HEK293 (cell line): ENCODE measurements at regions not wholly inside any gene's neighbourhood (a gene's known extent, or its start where the extent isn't known, plus 50 kb on each side); places are given as distances from the start of the nearest gene placed in this dataset.

ENCODE experiments used
- CTCF ChIA-PET: fragments of 350-600 bp; formaldehyde crosslinking; extraction: SDS; loops from one replicate; lab custom pipeline; 2021; ENCODE audit warnings: antibody characterized with exemption; lab: Yijun Ruan, JAX
- POLR2A ChIA-PET: fragments of 300-600 bp; formaldehyde crosslinking; extraction: SDS; loops from one replicate; lab custom pipeline; 2020; ENCODE audit warnings: antibody characterized with exemption, inconsistent platforms; lab: Yijun Ruan, JAX
- H3K27ac ChIP-seq: fragments of 200-500 bp; sonication (Bioruptor generic); 2 replicates; pipeline ENCODE4 v1.5.1; 2014; ENCODE audit warnings: low read depth, low read length, control low read depth, inconsistent platforms; ENCODE audit errors: extremely low read depth
- H3K36me3 ChIP-seq, 2 experiments: fragments of 200-500 bp in 1 of 2; sonication (Bioruptor generic) in 1 of 2; 1 replicate in 1 of 2; 2 replicates in 1 of 2; pipeline ENCODE4 v1.5.1; 2014 to 2017; ENCODE audit warnings: inconsistent platforms in 2 of 2, low read length in 2 of 2; ENCODE audit not compliant: control insufficient read depth in 2 of 2, insufficient read depth in 1 of 2
- H3K4me1 ChIP-seq: fragments of 200-500 bp; sonication (Bioruptor generic); 2 replicates; pipeline ENCODE4 v1.5.1; 2014; ENCODE audit warnings: mild to moderate bottlenecking, low read length, inconsistent platforms; ENCODE audit not compliant: control insufficient read depth, insufficient read depth
- H3K4me3 ChIP-seq: 2 replicates; pipeline ENCODE4 v1.5.1; 2011; ENCODE audit warnings: low read depth, mild to moderate bottlenecking, control low read depth, low read length, moderate library complexity
- H3K9me3 ChIP-seq: fragments of 200-500 bp; sonication (Bioruptor generic); 2 replicates; pipeline ENCODE4 v1.5.1; 2014; ENCODE audit warnings: low read depth, low read length, inconsistent platforms; ENCODE audit not compliant: control insufficient read depth, insufficient read depth
- BCL11B ChIP-seq: fragments of 450-650 bp; formaldehyde crosslinking; IDR thresholded peaks from 2 replicates; pipeline ENCODE4 v1.5.1; 2016; ENCODE audit warnings: low read depth, missing biosample characterization, missing genetic modification characterization
- HOXA7 ChIP-seq: sonication (generic); formaldehyde crosslinking; IDR thresholded peaks from 2 replicates; pipeline ENCODE4 v1.8.1; 2022; ENCODE audit warnings: missing genetic modification reagents, borderline replicate concordance
- MZF1 ChIP-seq: fragments of 450-650 bp; formaldehyde crosslinking; IDR thresholded peaks from 2 replicates; pipeline ENCODE4 v1.5.1; 2017; ENCODE audit warnings: missing biosample characterization, missing genetic modification characterization, borderline replicate concordance
- OSR2 ChIP-seq: fragments of 450-650 bp; formaldehyde crosslinking; IDR thresholded peaks from 2 replicates; pipeline ENCODE4 v1.5.1; 2016; ENCODE audit warnings: missing biosample characterization, missing genetic modification characterization
- OVOL3 ChIP-seq: fragments of 450-650 bp; formaldehyde crosslinking; IDR thresholded peaks from 2 replicates; pipeline ENCODE4 v1.5.1; 2016; ENCODE audit warnings: missing biosample characterization, missing genetic modification characterization
- PBX3 ChIP-seq: sonication (generic); formaldehyde crosslinking; IDR thresholded peaks from 2 replicates; pipeline ENCODE4 v1.8.1; 2022; ENCODE audit warnings: mild to moderate bottlenecking, moderate library complexity, missing genetic modification reagents
- ZBTB1 ChIP-seq: fragments of 450-650 bp; formaldehyde crosslinking; IDR thresholded peaks from 2 replicates; pipeline ENCODE4 v1.5.1; 2016; ENCODE audit warnings: missing biosample characterization, missing genetic modification characterization
- ZBTB6 ChIP-seq: fragments of 450-650 bp; formaldehyde crosslinking; IDR thresholded peaks from 2 replicates; pipeline ENCODE4 v1.5.1; 2017; ENCODE audit warnings: missing biosample characterization, missing genetic modification characterization
- ZFP3 ChIP-seq: fragments of 450-650 bp; formaldehyde crosslinking; IDR thresholded peaks from 2 replicates; pipeline ENCODE4 v1.5.1; 2016; ENCODE audit warnings: low read depth, missing biosample characterization, missing genetic modification characterization
- ZNF10 ChIP-seq: fragments of 450-650 bp; formaldehyde crosslinking; IDR thresholded peaks from 2 replicates; pipeline ENCODE4 v1.5.1; 2017; ENCODE audit warnings: missing biosample characterization, missing genetic modification characterization
- ZNF112 ChIP-seq: fragments of 450-650 bp; formaldehyde crosslinking; IDR thresholded peaks from 2 replicates; pipeline ENCODE4 v1.5.0; 2017; ENCODE audit warnings: missing biosample characterization, missing genetic modification characterization
- ZNF138 ChIP-seq: fragments of 450-650 bp; formaldehyde crosslinking; IDR thresholded peaks from 2 replicates; pipeline ENCODE4 v1.5.1; 2016; ENCODE audit warnings: missing biosample characterization, missing genetic modification characterization, borderline replicate concordance
- ZNF140 ChIP-seq: fragments of 450-650 bp; formaldehyde crosslinking; IDR thresholded peaks from 2 replicates; pipeline ENCODE4 v1.5.1; 2016; ENCODE audit warnings: missing biosample characterization, missing genetic modification characterization
- ZNF202 ChIP-seq: fragments of 450-650 bp; formaldehyde crosslinking; IDR thresholded peaks from 2 replicates; pipeline ENCODE4 v1.5.1; 2016; ENCODE audit warnings: missing biosample characterization, missing genetic modification characterization, borderline replicate concordance
- ZNF221 ChIP-seq: fragments of 450-650 bp; formaldehyde crosslinking; IDR thresholded peaks from 2 replicates; pipeline ENCODE4 v1.5.1; 2017; ENCODE audit warnings: missing biosample characterization, missing genetic modification characterization, borderline replicate concordance
- ZNF248 ChIP-seq: fragments of 450-650 bp; formaldehyde crosslinking; IDR thresholded peaks from 2 replicates; pipeline ENCODE4 v1.5.1; 2017; ENCODE audit warnings: missing biosample characterization, missing genetic modification characterization
- ZNF311 ChIP-seq: fragments of 450-650 bp; formaldehyde crosslinking; IDR thresholded peaks from 2 replicates; pipeline ENCODE4 v1.5.1; 2017; ENCODE audit warnings: missing biosample characterization, missing genetic modification characterization, borderline replicate concordance
- ZNF335 ChIP-seq: fragments of 450-650 bp; formaldehyde crosslinking; conservative IDR thresholded peaks from 2 replicates; pipeline ENCODE4 v1.5.1; 2016; ENCODE audit warnings: missing biosample characterization, missing genetic modification characterization
- ZNF350 ChIP-seq: fragments of 450-650 bp; formaldehyde crosslinking; IDR thresholded peaks from 2 replicates; pipeline ENCODE4 v1.5.0; 2017; ENCODE audit warnings: missing biosample characterization, mild to moderate bottlenecking, missing genetic modification characterization
- ZNF501 ChIP-seq: fragments of 450-650 bp; formaldehyde crosslinking; IDR thresholded peaks from 2 replicates; pipeline ENCODE4 v1.5.1; 2016; ENCODE audit warnings: missing biosample characterization, missing genetic modification characterization
- ZNF513 ChIP-seq: fragments of 450-650 bp; IDR thresholded peaks from 2 replicates; pipeline ENCODE4 v1.5.1; 2018; ENCODE audit warnings: missing biosample characterization, missing genetic modification characterization
- ZNF558 ChIP-seq: fragments of 450-650 bp; formaldehyde crosslinking; IDR thresholded peaks from 2 replicates; pipeline ENCODE4 v1.5.1; 2016; ENCODE audit warnings: missing biosample characterization, missing genetic modification characterization
- ZNF610 ChIP-seq: fragments of 450-650 bp; formaldehyde crosslinking; IDR thresholded peaks from 2 replicates; pipeline ENCODE4 v1.5.1; 2016; ENCODE audit warnings: missing biosample characterization, missing genetic modification characterization, borderline replicate concordance
- ZNF626 ChIP-seq: fragments of 450-650 bp; sonication (Bioruptor Pico); formaldehyde crosslinking; IDR thresholded peaks from 2 replicates; pipeline ENCODE4 v1.5.1; 2018; ENCODE audit warnings: missing biosample characterization, missing genetic modification characterization, inconsistent platforms
- ZNF658 ChIP-seq: fragments of 450-650 bp; formaldehyde crosslinking; IDR thresholded peaks from 2 replicates; pipeline ENCODE4; 2016; ENCODE audit warnings: missing biosample characterization, missing genetic modification characterization
- ZNF692 ChIP-seq: fragments of 450-650 bp; formaldehyde crosslinking; IDR thresholded peaks from 2 replicates; pipeline ENCODE4 v1.5.1; 2016; ENCODE audit warnings: missing biosample characterization, missing genetic modification characterization
- ZNF76 ChIP-seq: fragments of 450-650 bp; formaldehyde crosslinking; IDR thresholded peaks from 2 replicates; pipeline ENCODE4; 2016; ENCODE audit warnings: low read depth, missing biosample characterization, missing genetic modification characterization, borderline replicate concordance
- ZNF837 ChIP-seq: fragments of 450-650 bp; formaldehyde crosslinking; IDR thresholded peaks from 2 replicates; pipeline ENCODE4 v1.5.1; 2016; ENCODE audit warnings: missing biosample characterization, missing genetic modification characterization
- ZSCAN5A ChIP-seq: fragments of 450-650 bp; formaldehyde crosslinking; IDR thresholded peaks from 2 replicates; pipeline ENCODE4 v1.5.1; 2016; ENCODE audit warnings: missing biosample characterization, missing genetic modification characterization
- ZXDB ChIP-seq: fragments of 450-650 bp; formaldehyde crosslinking; IDR thresholded peaks from 2 replicates; pipeline ENCODE4 v1.5.1; 2016; ENCODE audit warnings: missing biosample characterization, missing genetic modification characterization

- H3K36me3 ChIP-seq, result no peaks in the 10 kb centered on the region
- H3K9me3 ChIP-seq, result no peaks in the 10 kb centered on the region
- ChIA-PET POLR2A (no interaction called here), CTCF (no interaction called here)
- TF ChIP-seq HOXA7 (CRISPR knock-in tag), result no peak
- TF ChIP-seq ZNF558 (tag by site-specific recombination), result no peak
- no peak for TF ChIP-seq PBX3 (CRISPR knock-in tag)
- TF ChIP-seq ZNF112 (tag by site-specific recombination), result no peak
- TF ChIP-seq ZSCAN5A (tag by site-specific recombination), result no peak
- TF ChIP-seq ZNF311 (tag by site-specific recombination), result no peak
- no peak for TF ChIP-seq ZNF202 (tag by site-specific recombination)
- TF ChIP-seq OVOL3 (tag by site-specific recombination), result no peak
- no peak for TF ChIP-seq ZXDB (tag by site-specific recombination)
- TF ChIP-seq ZNF10 (tag by site-specific recombination), result no peak
- no peak for TF ChIP-seq ZNF837 (tag by site-specific recombination)
- no peak for TF ChIP-seq ZNF248 (tag by site-specific recombination)
- H3K4me3 ChIP-seq, result no peak overlapping the region
- no peak overlapping the region for H3K27ac ChIP-seq
- no peaks in the 10 kb centered on the region for H3K4me1 ChIP-seq
Observed at GRCh38 chr10:130434446-130435385, 298.5 kb downstream of the GLRX3 start.

GRCh38 chr10:130435961-130436360 is 299.8 kb downstream of the GLRX3 start:
- H3K36me3 ChIP-seq, result no peaks in the 10 kb centered on the region
- no peaks in the 10 kb centered on the region for H3K4me1 ChIP-seq
- H3K27ac ChIP-seq, result no peak overlapping the region
- ChIA-PET POLR2A (no interaction called here), CTCF (no interaction called here)
- H3K9me3 ChIP-seq, result no peaks in the 10 kb centered on the region
- no peak overlapping the region for H3K4me3 ChIP-seq
- TF ChIP-seq ZFP3 (tag by site-specific recombination), result no peak
- no peak for TF ChIP-seq ZBTB1 (tag by site-specific recombination)
- no peak for TF ChIP-seq ZNF350 (tag by site-specific recombination)
- TF ChIP-seq ZNF140, result no peak
- no peak for TF ChIP-seq BCL11B (tag by site-specific recombination)
- no peak for TF ChIP-seq MZF1 (tag by site-specific recombination)
- no peak for TF ChIP-seq ZNF658 (tag by site-specific recombination)
- no peak for TF ChIP-seq ZNF76
- TF ChIP-seq ZNF513 (tag by site-specific recombination), result no peak
- TF ChIP-seq ZBTB6 (tag by site-specific recombination), result no peak
- TF ChIP-seq ZNF501 (tag by site-specific recombination), result no peak
- TF ChIP-seq ZNF138, result no peak
- TF ChIP-seq OSR2, result no peak
- TF ChIP-seq ZNF335 (tag by site-specific recombination), result no peak
- TF ChIP-seq ZNF692 (tag by site-specific recombination), result no peak
- no peak for TF ChIP-seq ZNF610 (tag by site-specific recombination)
- no peak for TF ChIP-seq ZNF626 (tag by site-specific recombination)
- TF ChIP-seq ZNF221, result no peak
